GM23338 (cell line): ENCODE measurements at regions not wholly inside any gene's neighbourhood (a gene's known extent, or its start where the extent isn't known, plus 50 kb on each side); places are given as distances from the start of the nearest gene placed in this dataset.

Experiments used
- ATAC-seq: fragments of 200-7000 bp; cut with Tn5 transposase; 3 replicates; pipeline ENCODE4 v1.9.1; 2020
- DNase-seq: peaks from one replicate; pipeline ENCODE4 v3.0.0-alpha.2; 2015; ENCODE audit warnings: low spot score
- H2AFZ ChIP-seq: fragments of 200-600 bp; sonication (generic); 2 replicates; pipeline ENCODE4 v1.8.0; 2016; ENCODE audit warnings: antibody characterized with exemption, mild to moderate bottlenecking, moderate library complexity
- H3F3A ChIP-seq: fragments of 200-600 bp; sonication (generic); replicated peaks from 2 replicates; pipeline ENCODE4 v1.8.0; 2017; ENCODE audit warnings: antibody characterized with exemption, mixed run types, low read depth
- H3K27ac ChIP-seq: fragments of 200-600 bp; sonication (generic); 2 replicates; pipeline ENCODE4 v1.6.1; 2016; ENCODE audit warnings: low read depth
- H3K27me3 ChIP-seq: fragments of 200-600 bp; sonication (generic); 2 replicates; pipeline ENCODE4 v1.8.0; 2016; ENCODE audit warnings: mild to moderate bottlenecking, mixed run types, moderate library complexity; ENCODE audit not compliant: insufficient read depth
- H3K36me3 ChIP-seq: fragments of 200-600 bp; sonication (generic); 2 replicates; pipeline ENCODE4 v1.8.0; 2016; ENCODE audit warnings: mild to moderate bottlenecking; ENCODE audit not compliant: insufficient read depth
- H3K4me1 ChIP-seq: fragments of 200-600 bp; sonication (generic); 2 replicates; pipeline ENCODE4 v1.8.0; 2016; ENCODE audit warnings: mild to moderate bottlenecking, moderate library complexity; ENCODE audit not compliant: insufficient read depth
- H3K4me2 ChIP-seq: fragments of 200-600 bp; sonication (generic); 2 replicates; pipeline ENCODE4 v1.7.1; 2017; ENCODE audit warnings: mixed run types
- H3K4me3 ChIP-seq: fragments of 200-600 bp; sonication (generic); 2 replicates; pipeline ENCODE4 v1.6.1; 2016; ENCODE audit warnings: mixed run types
- H3K79me2 ChIP-seq: fragments of 200-600 bp; sonication (generic); replicated peaks from 2 replicates; pipeline ENCODE4 v1.8.0; 2017; ENCODE audit warnings: mild to moderate bottlenecking; ENCODE audit not compliant: insufficient read depth
- H3K9me2 ChIP-seq: fragments of 200-600 bp; sonication (generic); 2 replicates; pipeline ENCODE4 v1.8.0; 2017; ENCODE audit not compliant: insufficient read depth
- H4K20me1 ChIP-seq: fragments of 200-600 bp; sonication (generic); replicated peaks from 2 replicates; pipeline ENCODE4 v1.8.0; 2017; ENCODE audit warnings: mild to moderate bottlenecking; ENCODE audit not compliant: insufficient read depth
- H3K27ac Mint-ChIP-seq: 2 replicates; pipeline ENCODE4 v1.8.0; 2020; ENCODE audit warnings: inconsistent platforms, mild to moderate bottlenecking, moderate library complexity, mixed read lengths
- H3K27me3 Mint-ChIP-seq: 3 replicates; pipeline ENCODE4 v1.8.0; 2022; ENCODE audit warnings: low read depth, mild to moderate bottlenecking, moderate library complexity, mixed read lengths, inconsistent platforms; ENCODE audit not compliant: insufficient read depth, poor library complexity
- H3K36me3 Mint-ChIP-seq: 3 replicates; pipeline ENCODE4 v1.8.0; 2021; ENCODE audit warnings: low read depth, mild to moderate bottlenecking, inconsistent platforms, moderate library complexity, mixed read lengths
- H3K4me1 Mint-ChIP-seq: 3 replicates; pipeline ENCODE4 v1.8.0; 2020; ENCODE audit warnings: mild to moderate bottlenecking, inconsistent platforms, mixed read lengths
- H3K4me3 Mint-ChIP-seq: 3 replicates; pipeline ENCODE4 v1.8.0; 2021; ENCODE audit warnings: moderate library complexity, mild to moderate bottlenecking, inconsistent platforms, mixed read lengths
- H3K9me3 Mint-ChIP-seq: 3 replicates; pipeline ENCODE4 v1.8.0; 2020; ENCODE audit warnings: moderate library complexity, mild to moderate bottlenecking, inconsistent platforms, mixed read lengths
- CREB1 ChIP-seq: fragments of 250-450 bp; sonication (Bioruptor Pico); IDR thresholded peaks from 2 replicates; pipeline ENCODE4 v1.5.0; 2020; ENCODE audit warnings: low read depth, mild to moderate bottlenecking, moderate library complexity
- CTCF ChIP-seq, 2 experiments: fragments of 200-600 bp in 1 of 2; sonication (generic) in 1 of 2; conservative IDR thresholded peaks; 2 replicates each; pipeline versions ENCODE4 v1.5.1 to v1.6.1; 2016 to 2017; ENCODE audit warnings: antibody characterized with exemption in 2 of 2, low read depth in 2 of 2, mild to moderate bottlenecking in 2 of 2, moderate library complexity in 1 of 2
- ETS1 ChIP-seq: IDR thresholded peaks from 2 replicates; pipeline ENCODE4 v1.6.1; 2016; ENCODE audit warnings: antibody characterized with exemption
- JUNB ChIP-seq: IDR thresholded peaks from one replicate; pipeline ENCODE4 v1.6.1; 2016; ENCODE audit warnings: antibody characterized with exemption; ENCODE audit not compliant: unreplicated experiment
- NANOG ChIP-seq: IDR thresholded peaks from 2 replicates; pipeline ENCODE4 v1.6.1; 2016; ENCODE audit warnings: antibody characterized with exemption, borderline replicate concordance
- REST ChIP-seq: IDR thresholded peaks from one replicate; pipeline ENCODE4 v1.6.1; 2018; ENCODE audit warnings: antibody characterized with exemption; ENCODE audit not compliant: unreplicated experiment
- STAT1 ChIP-seq: IDR thresholded peaks from one replicate; pipeline ENCODE4 v1.6.1; 2016; ENCODE audit warnings: antibody characterized with exemption; ENCODE audit not compliant: unreplicated experiment
- ZNF114 ChIP-seq: fragments of 250-450 bp; sonication (Bioruptor Pico); IDR thresholded peaks from 2 replicates; pipeline ENCODE4 v1.5.0; 2020; ENCODE audit warnings: mild to moderate bottlenecking, moderate library complexity
- ZNF331 ChIP-seq: fragments of 250-450 bp; sonication (Bioruptor Pico); IDR thresholded peaks from 2 replicates; pipeline ENCODE4 v1.5.0; 2020; ENCODE audit warnings: low read depth, mild to moderate bottlenecking, moderate library complexity
- ZNF462 ChIP-seq: fragments of 250-450 bp; sonication (Bioruptor Pico); IDR thresholded peaks from 2 replicates; pipeline ENCODE4 v1.5.0; 2020; ENCODE audit warnings: mild to moderate bottlenecking, moderate library complexity

- no peaks in the 10 kb centered on the region for H3K79me2 ChIP-seq
- H3K4me3 ChIP-seq = no peak overlapping the region
- H3K4me2 ChIP-seq = no peak overlapping the region
- H3K4me1 ChIP-seq = no peaks in the 10 kb centered on the region
- no peaks in the 10 kb centered on the region for H3K36me3 Mint-ChIP-seq
- ATAC-seq = no peak
- no peak overlapping the region for H2AFZ ChIP-seq
- no peaks in the 10 kb centered on the region for H3K9me3 Mint-ChIP-seq
- DNase-seq = no peak
- no peaks in the 10 kb centered on the region for H3K4me1 Mint-ChIP-seq
- no peaks in the 10 kb centered on the region for H4K20me1 ChIP-seq
- TF ChIP-seq CREB1 (no peak), JUNB (no peak), ZNF331 (no peak), NANOG (no peak), ZNF114 (CRISPR knock-in tag) (no peak), ETS1 (no peak), REST (no peak), ZNF462 (no peak), CTCF (conservative IDR thresholded peaks at IDR 0.05; ENCODE audit: low read depth in 2 of 2) (no peak), STAT1 (no peak)
- no peak overlapping the region for H3K4me3 Mint-ChIP-seq
- H3K27me3 Mint-ChIP-seq = no peaks in the 10 kb centered on the region
- no peaks in the 10 kb centered on the region for H3K36me3 ChIP-seq
- no peaks in the 10 kb centered on the region for H3K9me2 ChIP-seq
- H3K27ac ChIP-seq = no peak overlapping the region
- no peaks in the 10 kb centered on the region for H3F3A ChIP-seq
- no peaks in the 10 kb centered on the region for H3K27me3 ChIP-seq
- no peak overlapping the region for H3K27ac Mint-ChIP-seq
These were observed 104.5 kb downstream of the MAT2B start for GRCh38 chr5:163609910-163610309.
